H9 (cell line): ENCODE measurements at regions not wholly inside any gene's neighbourhood (a gene's known extent, or its start where the extent isn't known, plus 50 kb on each side); places are given as distances from the start of the nearest gene placed in this dataset.

Experiments used
- DNase-seq: peaks from one replicate; pipeline ENCODE4 v3.0.0-alpha.2; 2017
- H2AFZ ChIP-seq: one replicate; pipeline ENCODE4 v1.6.1; 2013; ENCODE audit warnings: mild to moderate bottlenecking, low read length, control low read depth, moderate library complexity
- H2AK5ac ChIP-seq: 2 replicates; pipeline ENCODE4 v1.6.1; 2013; ENCODE audit warnings: low read length, control low read depth, mixed read lengths; ENCODE audit not compliant: insufficient read length
- H2BK120ac ChIP-seq: one replicate; pipeline ENCODE4 v1.6.1; 2013; ENCODE audit warnings: low read depth, mild to moderate bottlenecking, low read length, control low read depth, inconsistent platforms; ENCODE audit not compliant: poor library complexity, severe bottlenecking
- H2BK12ac ChIP-seq: 2 replicates; pipeline ENCODE4 v1.6.1; 2013; ENCODE audit warnings: low read length, control low read depth, mixed read lengths, low read depth; ENCODE audit not compliant: insufficient read length
- H2BK15ac ChIP-seq: 2 replicates; pipeline ENCODE4 v1.6.1; 2013; ENCODE audit warnings: low read depth, low read length, control low read depth
- H2BK20ac ChIP-seq: one replicate; pipeline ENCODE4 v1.6.1; 2013; ENCODE audit warnings: low read depth, mild to moderate bottlenecking, low read length, control low read depth, inconsistent platforms; ENCODE audit not compliant: poor library complexity, severe bottlenecking
- H2BK5ac ChIP-seq: 2 replicates; pipeline ENCODE4 v1.6.1; 2013; ENCODE audit warnings: low read length, control low read depth, mixed read lengths; ENCODE audit not compliant: insufficient read length
- H3K14ac ChIP-seq: 2 replicates; pipeline ENCODE4 v1.6.1; 2013; ENCODE audit warnings: low read length, control low read depth; ENCODE audit not compliant: insufficient read depth
- H3K18ac ChIP-seq: 2 replicates; pipeline ENCODE4 v1.6.1; 2013; ENCODE audit warnings: low read depth, mild to moderate bottlenecking, mixed read lengths, low read length, control low read depth; ENCODE audit not compliant: insufficient read length
- H3K23ac ChIP-seq: 2 replicates; pipeline ENCODE4 v1.6.1; 2013; ENCODE audit warnings: low read length, control low read depth, mixed read lengths, low read depth; ENCODE audit not compliant: insufficient read length
- H3K23me2 ChIP-seq: 2 replicates; pipeline ENCODE4 v1.6.1; 2013; ENCODE audit warnings: low read depth, mild to moderate bottlenecking, mixed read lengths, low read length, control low read depth; ENCODE audit not compliant: insufficient read length, poor library complexity, severe bottlenecking
- H3K27ac ChIP-seq: 2 replicates; pipeline ENCODE4 v1.5.1; 2013; ENCODE audit warnings: low read length, control low read depth, mixed read lengths, low read depth; ENCODE audit not compliant: insufficient read length
- H3K27me3 ChIP-seq: 2 replicates; pipeline ENCODE4 v1.6.1; 2013; ENCODE audit warnings: low read length, control low read depth, inconsistent platforms; ENCODE audit not compliant: insufficient read depth
- H3K4ac ChIP-seq: 2 replicates; pipeline ENCODE4 v1.6.1; 2013; ENCODE audit warnings: low read depth, mild to moderate bottlenecking, control low read depth, inconsistent platforms, low read length, moderate library complexity
- H3K4me1 ChIP-seq: 2 replicates; pipeline ENCODE4 v1.6.1; 2013; ENCODE audit warnings: low read length, control low read depth, inconsistent platforms; ENCODE audit not compliant: insufficient read depth
- H3K4me2 ChIP-seq: 2 replicates; pipeline ENCODE4 v1.6.1; 2013; ENCODE audit warnings: low read length, control low read depth, mixed read lengths; ENCODE audit not compliant: insufficient read length, insufficient read depth
- H3K56ac ChIP-seq: 2 replicates; pipeline ENCODE4 v1.6.1; 2013; ENCODE audit warnings: low read depth, mild to moderate bottlenecking, mixed read lengths, low read length, control low read depth; ENCODE audit not compliant: insufficient read length
- H3K79me1 ChIP-seq: 2 replicates; pipeline ENCODE4 v1.6.1; 2013; ENCODE audit warnings: low read depth, mild to moderate bottlenecking, moderate library complexity, low read length, control low read depth, inconsistent platforms; ENCODE audit not compliant: insufficient read depth, poor library complexity, severe bottlenecking
- H3K79me2 ChIP-seq: 2 replicates; pipeline ENCODE4 v1.6.1; 2013; ENCODE audit warnings: low read length, control low read depth, inconsistent platforms; ENCODE audit not compliant: insufficient read depth
- H3K9ac ChIP-seq: 2 replicates; pipeline ENCODE4 v1.6.1; 2013; ENCODE audit warnings: low read length, control low read depth, mixed read lengths; ENCODE audit not compliant: insufficient read length; ENCODE audit errors: extremely low read depth
- H3K9me3 ChIP-seq: one replicate; pipeline ENCODE4 v1.6.1; 2013; ENCODE audit warnings: low read depth, low read length, inconsistent platforms; ENCODE audit not compliant: control insufficient read depth
- H3T11ph ChIP-seq: one replicate; pipeline ENCODE4 v1.6.1; 2013; ENCODE audit warnings: mild to moderate bottlenecking, low read length, control low read depth, inconsistent platforms
- H4K20me1 ChIP-seq: one replicate; pipeline ENCODE4 v1.6.1; 2013; ENCODE audit not compliant: control insufficient read depth, insufficient read length, insufficient read depth
- H4K5ac ChIP-seq: 2 replicates; pipeline ENCODE4 v1.6.1; 2013; ENCODE audit warnings: low read depth, mild to moderate bottlenecking, mixed read lengths, low read length, control low read depth; ENCODE audit not compliant: insufficient read length
- H4K8ac ChIP-seq: replicated peaks from 2 replicates; pipeline ENCODE4 v1.6.1; 2013; ENCODE audit warnings: low read length, control low read depth, mixed read lengths, low read depth; ENCODE audit not compliant: insufficient read length
- H4K91ac ChIP-seq: 2 replicates; pipeline ENCODE4 v1.6.1; 2013; ENCODE audit warnings: low read depth, mild to moderate bottlenecking, moderate library complexity, mixed read lengths, low read length, control low read depth; ENCODE audit not compliant: insufficient read length
- H3K27ac Mint-ChIP-seq, 3 experiments: 2 replicates in 2 of 3; 3 replicates in 1 of 3; pipeline ENCODE4 v1.8.0; 2020 to 2021; ENCODE audit warnings: mixed read lengths in 3 of 3, mild to moderate bottlenecking in 1 of 3, moderate library complexity in 1 of 3
- H3K27me3 Mint-ChIP-seq: 2 replicates; pipeline ENCODE4 v1.8.0; 2021; ENCODE audit warnings: low read depth, mild to moderate bottlenecking, moderate library complexity, mixed read lengths
- H3K36me3 Mint-ChIP-seq, 3 experiments: 2 replicates in 2 of 3; 3 replicates in 1 of 3; pipeline ENCODE4 v1.8.0; 2020 to 2021; ENCODE audit warnings: low read depth in 3 of 3, mixed read lengths in 3 of 3; ENCODE audit not compliant: insufficient read depth in 1 of 3
- H3K4me1 Mint-ChIP-seq, 2 experiments: 2 replicates each; pipeline ENCODE4 v1.8.0; 2020; ENCODE audit warnings: mixed read lengths in 2 of 2
- H3K4me3 Mint-ChIP-seq, 2 experiments: 2 replicates in 1 of 2; 3 replicates in 1 of 2; pipeline ENCODE4 v1.8.0; 2020 to 2021; ENCODE audit warnings: mild to moderate bottlenecking in 2 of 2, mixed read lengths in 2 of 2, moderate library complexity in 1 of 2
- H3K9me3 Mint-ChIP-seq, 2 experiments: 2 replicates in 1 of 2; 3 replicates in 1 of 2; pipeline ENCODE4 v1.8.0; 2020; ENCODE audit warnings: mild to moderate bottlenecking in 2 of 2, mixed read lengths in 2 of 2, moderate library complexity in 1 of 2
- CTCF ChIP-seq: fragments of 200-600 bp; sonication (generic); conservative IDR thresholded peaks from 3 replicates; pipeline ENCODE4 v1.8.0; 2021; ENCODE audit warnings: antibody characterized with exemption, mild to moderate bottlenecking
- WGBS: extraction: QIAGEN DNeasy Blood & Tissue Kit; methylation state at CpG from one replicate; pipeline ENCODE4 v1.1.7; 2013; ENCODE audit warnings: missing lambda C conversion rate, low lambda C conversion rate, mixed read lengths; ENCODE audit not compliant: insufficient read length; ENCODE audit errors: extremely low coverage; 5-methylcytosine and 5-hydroxymethylcytosine counted together

GRCh38 chr7:119888251-119888650 is 384.7 kb upstream of the KCND2 start:
- no peaks in the 10 kb centered on the region for H3K79me2 ChIP-seq
- H4K8ac ChIP-seq = no peak overlapping the region
- no CpG with 5 or more reads among the region's 1 CpG for WGBS
- no peak overlapping the region for H3T11ph ChIP-seq
- no peak overlapping the region for H3K56ac ChIP-seq
- no peak overlapping the region for H3K4me3 Mint-ChIP-seq
- no peaks in the 10 kb centered on the region for H3K4me1 ChIP-seq
- no peak for TF ChIP-seq CTCF
- no peak overlapping the region for H2BK12ac ChIP-seq
- no peak overlapping the region for H3K18ac ChIP-seq
- H4K91ac ChIP-seq = no peak overlapping the region
- no peak overlapping the region for H2BK5ac ChIP-seq
- no peaks in the 10 kb centered on the region for H3K27me3 ChIP-seq
- H3K9me3 ChIP-seq = no peaks in the 10 kb centered on the region
- H3K4me2 ChIP-seq = no peak overlapping the region
- no peak for DNase-seq
- no peak overlapping the region for H2BK15ac ChIP-seq
- H3K27ac Mint-ChIP-seq = no peak overlapping the region
- H3K23me2 ChIP-seq = no peaks in the 10 kb centered on the region
- H3K4ac ChIP-seq = no peak overlapping the region
- no peak overlapping the region for H2AK5ac ChIP-seq
- H3K36me3 Mint-ChIP-seq = peaks cover 0 to 10% (median 6%) of the 10 kb centered on the region in 3 experiments; a peak in 5 of 7 replicates
- no peak overlapping the region for H3K27ac ChIP-seq
- H3K79me1 ChIP-seq = no peaks in the 10 kb centered on the region
- no peak overlapping the region for H3K14ac ChIP-seq
- no peak overlapping the region for H3K23ac ChIP-seq
- no peak overlapping the region for H4K5ac ChIP-seq
- H3K9ac ChIP-seq = no peak overlapping the region
- no peaks in the 10 kb centered on the region for H3K27me3 Mint-ChIP-seq
- H2AFZ ChIP-seq = no peak overlapping the region
- H4K20me1 ChIP-seq = no peaks in the 10 kb centered on the region
- no peak overlapping the region for H2BK20ac ChIP-seq
- peaks cover 0 to 7% of the 10 kb centered on the region in 2 experiments; a peak in 4 of 5 replicates for H3K9me3 Mint-ChIP-seq
- H3K4me1 Mint-ChIP-seq = peaks cover 6 to 14% of the 10 kb centered on the region in 2 experiments
- no peak overlapping the region for H2BK120ac ChIP-seq
